ENCODE measurements at regions not wholly inside any gene's neighbourhood (a gene's known extent, or its start where the extent isn't known, plus 50 kb on each side); places are given as distances from the start of the nearest gene placed in this dataset.

- TF ChIP-seq, protein P1, sequence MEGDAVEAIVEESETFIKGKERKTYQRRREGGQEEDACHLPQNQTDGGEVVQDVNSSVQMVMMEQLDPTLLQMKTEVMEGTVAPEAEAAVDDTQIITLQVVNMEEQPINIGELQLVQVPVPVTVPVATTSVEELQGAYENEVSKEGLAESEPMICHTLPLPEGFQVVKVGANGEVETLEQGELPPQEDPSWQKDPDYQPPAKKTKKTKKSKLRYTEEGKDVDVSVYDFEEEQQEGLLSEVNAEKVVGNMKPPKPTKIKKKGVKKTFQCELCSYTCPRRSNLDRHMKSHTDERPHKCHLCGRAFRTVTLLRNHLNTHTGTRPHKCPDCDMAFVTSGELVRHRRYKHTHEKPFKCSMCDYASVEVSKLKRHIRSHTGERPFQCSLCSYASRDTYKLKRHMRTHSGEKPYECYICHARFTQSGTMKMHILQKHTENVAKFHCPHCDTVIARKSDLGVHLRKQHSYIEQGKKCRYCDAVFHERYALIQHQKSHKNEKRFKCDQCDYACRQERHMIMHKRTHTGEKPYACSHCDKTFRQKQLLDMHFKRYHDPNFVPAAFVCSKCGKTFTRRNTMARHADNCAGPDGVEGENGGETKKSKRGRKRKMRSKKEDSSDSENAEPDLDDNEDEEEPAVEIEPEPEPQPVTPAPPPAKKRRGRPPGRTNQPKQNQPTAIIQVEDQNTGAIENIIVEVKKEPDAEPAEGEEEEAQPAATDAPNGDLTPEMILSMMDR (IDR thresholded peaks at IDR 0.05) = no peak
- TF ChIP-seq EZH2 (IDR thresholded peaks at IDR 0.05; ENCODE audit: borderline replicate concordance, insufficient read depth, low read depth, low read length, poor library complexity, severe bottlenecking) = no peak
These were observed 204.9 kb upstream of the MAGEB2 start for GRCh38 chrX:30010471-30010870.

Measured in B cell (primary cell).